Hepatocyte (in vitro differentiated cells): ENCODE measurements at regions not wholly inside any gene's neighbourhood (a gene's known extent, or its start where the extent isn't known, plus 50 kb on each side); places are given as distances from the start of the nearest gene placed in this dataset.
"Not testable (repeated sequence)": the region's sequence is repeated elsewhere in the genome, so short reads cannot be mapped to it uniquely, and the experiment has no call there.

Source experiments
- DNase-seq: peaks from one replicate; pipeline ENCODE4 v3.0.0-alpha.2; 2016; ENCODE audit warnings: low spot score
- H2AFZ ChIP-seq: fragments of 200-600 bp; sonication (generic); 2 replicates; pipeline ENCODE4 v1.6.0; 2016; ENCODE audit warnings: antibody characterized with exemption, mild to moderate bottlenecking
- H3K27ac ChIP-seq: fragments of 200-600 bp; sonication (generic); 2 replicates; pipeline ENCODE4 v1.5.1; 2016; ENCODE audit warnings: mild to moderate bottlenecking
- H3K27me3 ChIP-seq: fragments of 200-600 bp; sonication (generic); 2 replicates; pipeline ENCODE4 v1.6.1; 2016
- H3K36me3 ChIP-seq: fragments of 200-600 bp; sonication (generic); replicated peaks from 2 replicates; pipeline ENCODE4 v1.5.1; 2016; ENCODE audit warnings: low read depth; ENCODE audit not compliant: insufficient read depth
- H3K4me1 ChIP-seq: fragments of 200-600 bp; sonication (generic); 2 replicates; pipeline ENCODE4 v1.5.1; 2016; ENCODE audit warnings: mild to moderate bottlenecking, moderate library complexity; ENCODE audit not compliant: insufficient read depth
- H3K4me2 ChIP-seq: fragments of 200-600 bp; sonication (generic); 2 replicates; pipeline ENCODE4 v1.6.0; 2016
- H3K4me3 ChIP-seq: fragments of 200-600 bp; sonication (generic); 2 replicates; pipeline ENCODE4 v1.5.1; 2016; ENCODE audit warnings: mild to moderate bottlenecking
- H3K79me2 ChIP-seq: fragments of 200-600 bp; sonication (generic); 2 replicates; pipeline ENCODE4 v1.6.0; 2017; ENCODE audit warnings: mild to moderate bottlenecking
- H3K9me2 ChIP-seq: fragments of 200-600 bp; sonication (generic); replicated peaks from 2 replicates; pipeline ENCODE4 v1.6.0; 2017; ENCODE audit warnings: mild to moderate bottlenecking; ENCODE audit not compliant: insufficient read depth
- H3K9me3 ChIP-seq: fragments of 200-600 bp; sonication (generic); 2 replicates; pipeline ENCODE4 v1.5.1; 2016; ENCODE audit warnings: low read depth, mild to moderate bottlenecking
- H4K20me1 ChIP-seq: fragments of 200-600 bp; sonication (generic); 2 replicates; pipeline ENCODE4 v1.6.0; 2016; ENCODE audit warnings: mild to moderate bottlenecking; ENCODE audit not compliant: insufficient read depth, poor library complexity, severe bottlenecking
- CTCF ChIP-seq: fragments of 200-600 bp; sonication (generic); IDR thresholded peaks from 2 replicates; pipeline ENCODE4 v1.5.1; 2016; ENCODE audit warnings: antibody characterized with exemption, mild to moderate bottlenecking; ENCODE audit not compliant: poor library complexity
- EZH2 ChIP-seq: fragments of 200-600 bp; sonication (generic); IDR thresholded peaks from 2 replicates; pipeline ENCODE4 v1.6.1; 2016; ENCODE audit warnings: antibody characterized with exemption, mild to moderate bottlenecking, borderline replicate concordance
- EZH2phosphoT487 ChIP-seq: fragments of 200-600 bp; sonication (generic); IDR thresholded peaks from one replicate; pipeline ENCODE4 v1.6.1; 2018; ENCODE audit warnings: antibody characterized with exemption, mild to moderate bottlenecking, low read depth, moderate library complexity; ENCODE audit not compliant: unreplicated experiment, severe bottlenecking
- WGBS: methylation state at CpG from one replicate; pipeline ENCODE4 v1.1.6; 2016; ENCODE audit warnings: low lambda C conversion rate; ENCODE audit errors: missing lambda C conversion rate; 5-methylcytosine and 5-hydroxymethylcytosine counted together

DNA sequence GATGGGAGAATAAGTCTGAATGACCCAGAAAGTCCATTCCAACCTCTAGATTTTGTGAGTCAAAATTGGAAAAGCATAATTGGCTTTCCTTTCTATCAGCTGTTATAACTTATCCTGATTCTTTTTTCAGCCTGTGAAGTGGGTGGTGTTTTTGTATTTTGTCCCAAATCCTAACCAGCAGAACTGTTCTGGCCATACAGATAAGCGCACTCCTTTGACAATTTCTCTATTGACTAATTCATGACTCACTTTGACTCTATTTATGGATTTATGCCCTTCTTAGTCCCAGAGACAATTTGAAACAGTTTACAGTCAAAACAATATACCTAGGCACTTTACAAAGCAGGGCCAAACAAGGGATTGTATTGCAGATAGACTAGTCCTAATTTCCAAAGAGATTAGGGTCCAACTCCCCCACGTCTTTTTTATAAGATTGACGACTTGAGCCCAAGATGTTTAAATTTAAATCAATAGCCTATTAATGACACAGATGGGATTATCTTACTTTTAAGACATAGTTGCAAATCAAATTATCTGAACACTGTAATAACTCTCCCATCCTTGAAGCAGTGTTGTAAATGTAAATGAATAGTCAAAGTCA is 301.7 kb upstream of the SEMA6A start:
- 67% methylated on average over 3 of the region's 3 CpGs for WGBS
- H2AFZ ChIP-seq, result no peak overlapping the region

DNA sequence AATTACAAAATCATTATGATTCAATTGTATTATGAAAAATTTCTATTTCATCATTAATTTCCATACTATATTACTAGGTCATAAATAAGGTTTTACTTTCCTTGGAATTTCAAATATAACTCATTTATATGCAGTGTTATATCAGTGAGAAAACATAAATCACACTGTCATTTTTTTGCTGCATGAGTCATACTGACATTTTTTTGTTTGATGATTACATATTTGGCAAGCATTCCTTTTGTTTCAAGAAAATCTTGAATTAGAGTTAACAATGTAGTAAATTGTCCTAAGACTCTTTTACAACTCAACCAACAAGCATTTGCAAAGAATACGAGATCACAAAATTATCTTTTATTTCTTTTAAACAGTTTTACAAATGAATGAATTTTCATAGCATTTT is 298.4 kb upstream of the SEMA6A start:
- H3K4me2 ChIP-seq, result no peak overlapping the region
- no peaks in the 10 kb centered on the region for H3K9me2 ChIP-seq
- no peaks in the 10 kb centered on the region for H3K9me3 ChIP-seq
- no peak for DNase-seq
- H3K79me2 ChIP-seq, result no peaks in the 10 kb centered on the region
- TF ChIP-seq EZH2phosphoT487 (no peak), CTCF (no peak), EZH2 (no peak)
- WGBS, result 74% methylated on average over 1 of the region's 1 CpG
- H3K27me3 ChIP-seq, result no peaks in the 10 kb centered on the region
- no peaks in the 10 kb centered on the region for H4K20me1 ChIP-seq
- H3K27ac ChIP-seq, result no peak overlapping the region
- H3K36me3 ChIP-seq, result no peaks in the 10 kb centered on the region
- no peak overlapping the region for H2AFZ ChIP-seq
- H3K4me1 ChIP-seq, result no peaks in the 10 kb centered on the region
- no peak overlapping the region for H3K4me3 ChIP-seq

More for the DNA sequence above, 301.7 kb upstream of the SEMA6A start:
- H3K79me2 ChIP-seq, result no peaks in the 10 kb centered on the region
- no peaks in the 10 kb centered on the region for H3K4me1 ChIP-seq
- no peaks in the 10 kb centered on the region for H3K36me3 ChIP-seq
- no peaks in the 10 kb centered on the region for H3K9me3 ChIP-seq
- no peak overlapping the region for H3K4me2 ChIP-seq
- no peak for TF ChIP-seq CTCF
- TF ChIP-seq EZH2, result no peak
- TF ChIP-seq EZH2phosphoT487, result no peak
- H3K9me2 ChIP-seq, result no peaks in the 10 kb centered on the region
- no peak overlapping the region for H3K27ac ChIP-seq
- no peak for DNase-seq
- no peaks in the 10 kb centered on the region for H4K20me1 ChIP-seq
- H3K4me3 ChIP-seq, result no peak overlapping the region
- H3K27me3 ChIP-seq, result no peaks in the 10 kb centered on the region

GRCh38 chr5:116872486-116872885 is 297.9 kb upstream of the SEMA6A start:
- 40% methylated on average over 2 of the region's 2 CpGs for WGBS
- Histone ChIP-seq H3K9me3 (no peaks in the 10 kb centered on the region), H3K4me1 (no peaks in the 10 kb centered on the region), H4K20me1 (no peaks in the 10 kb centered on the region), H3K4me3 (no peak overlapping the region), H3K79me2 (no peaks in the 10 kb centered on the region), H3K36me3 (no peaks in the 10 kb centered on the region), H3K9me2 (no peaks in the 10 kb centered on the region), H3K27me3 (no peaks in the 10 kb centered on the region), H2AFZ (no peak overlapping the region), H3K4me2 (no peak overlapping the region), H3K27ac (no peak overlapping the region)
- TF ChIP-seq CTCF, result no peak
- no peak for DNase-seq

DNA sequence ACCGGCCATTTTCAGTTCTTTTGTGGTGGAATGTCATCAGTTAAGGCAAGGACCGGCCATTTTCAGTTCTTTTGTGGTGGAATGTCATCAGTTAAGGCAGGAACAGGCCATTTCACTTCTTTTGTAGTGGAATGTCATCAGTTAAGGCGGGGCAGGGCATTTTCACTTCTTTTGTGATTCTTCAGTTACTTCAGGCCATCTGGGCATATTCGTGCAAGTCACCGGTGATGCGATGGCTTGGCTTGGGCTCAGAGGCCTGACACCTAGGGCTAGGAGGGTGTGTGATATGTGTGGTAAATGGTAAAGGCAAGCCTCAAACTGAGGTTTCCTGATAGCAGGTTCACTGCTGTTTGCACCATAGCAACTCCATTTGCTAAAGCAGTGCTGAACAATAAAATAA is 293.2 kb upstream of the SEMA6A start:
- 79% methylated on average over 6 of the region's 6 CpGs for WGBS
- not testable (repeated sequence) for H3K79me2 ChIP-seq, H3K4me3 ChIP-seq, H4K20me1 ChIP-seq, H3K9me3 ChIP-seq, H3K9me2 ChIP-seq, DNase-seq, H3K27ac ChIP-seq, H3K36me3 ChIP-seq, H3K4me2 ChIP-seq, H2AFZ ChIP-seq, H3K27me3 ChIP-seq
- H3K4me1 ChIP-seq, result peaks cover 13% of the 10 kb centered on the region
